ENCODE measurements at regions not wholly inside any gene's neighbourhood (a gene's known extent, or its start where the extent isn't known, plus 50 kb on each side); places are given as distances from the start of the nearest gene placed in this dataset.

DNA sequence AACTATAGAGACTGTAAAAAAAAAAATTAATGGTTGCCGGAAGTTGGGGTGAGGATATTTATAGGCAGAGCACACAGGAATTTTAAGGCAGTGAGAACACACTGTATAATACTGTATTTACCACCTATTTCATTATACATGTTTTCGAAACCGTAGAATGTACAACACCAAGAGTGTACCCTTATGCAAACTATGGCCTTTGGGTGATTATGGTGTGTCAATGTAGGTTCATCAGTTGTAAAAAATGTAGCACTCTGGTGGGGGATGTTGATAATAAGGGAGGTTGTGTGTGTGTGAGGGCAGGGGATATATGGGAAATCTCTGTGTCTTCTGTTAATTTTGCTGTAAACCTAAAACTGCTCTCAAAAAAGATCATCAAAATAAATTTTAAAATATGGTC, 791.7 kb upstream of the CDH10 start:
- DNase-seq (ENCODE audit: extremely low spot score), result no peak
- ChIA-PET POLR2A (no interaction called here), CTCF (no interaction called here)
- no peak for TF ChIP-seq CTCF (IDR thresholded peaks at IDR 0.05; ENCODE audit: control extremely low read depth, extremely low read depth, low read depth, missing control alignments)

GRCh38 chr5:25435882-25436281, 791.1 kb upstream of the CDH10 start:
- CTCF ChIA-PET, result no interaction called here
- TF ChIP-seq CTCF (IDR thresholded peaks at IDR 0.05; ENCODE audit: control extremely low read depth, extremely low read depth, low read depth, missing control alignments), result no peak
- DNase-seq (ENCODE audit: extremely low spot score), result no peak
- POLR2A ChIA-PET, result no interaction called here

DNA sequence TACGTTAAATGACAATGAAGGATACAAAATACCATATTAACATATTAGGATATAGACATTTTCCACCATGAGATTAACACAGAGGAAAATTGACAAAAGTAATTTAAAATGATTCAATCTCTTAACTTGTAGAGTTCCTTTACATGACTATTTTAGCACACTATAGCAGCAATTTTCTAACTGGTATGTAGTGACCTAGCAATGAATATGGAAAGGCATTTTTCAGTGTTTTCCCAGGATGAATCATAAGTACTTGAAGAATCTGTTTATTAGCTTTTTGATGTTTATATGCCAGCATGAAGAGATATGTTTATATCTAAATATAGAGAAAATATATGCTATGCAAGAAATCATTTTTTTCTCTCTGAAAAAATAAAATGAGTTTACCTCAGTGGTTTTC, 782.5 kb upstream of the CDH10 start:
- no peak for TF ChIP-seq CTCF (IDR thresholded peaks at IDR 0.05; ENCODE audit: control extremely low read depth, extremely low read depth, low read depth, missing control alignments)
- CTCF ChIA-PET, result no interaction called here

GRCh38 chr5:25423271-25423670, 778.5 kb upstream of the CDH10 start:
- POLR2A ChIA-PET, result no interaction called here
- DNase-seq (ENCODE audit: extremely low spot score), result no peak
- TF ChIP-seq CTCF (IDR thresholded peaks at IDR 0.05; ENCODE audit: control extremely low read depth, extremely low read depth, low read depth, missing control alignments), result no peak
- CTCF ChIA-PET, result no interaction called here

More for the DNA sequence above, 782.5 kb upstream of the CDH10 start:
- no peak for DNase-seq (ENCODE audit: extremely low spot score)
- POLR2A ChIA-PET, result no interaction called here

DNA sequence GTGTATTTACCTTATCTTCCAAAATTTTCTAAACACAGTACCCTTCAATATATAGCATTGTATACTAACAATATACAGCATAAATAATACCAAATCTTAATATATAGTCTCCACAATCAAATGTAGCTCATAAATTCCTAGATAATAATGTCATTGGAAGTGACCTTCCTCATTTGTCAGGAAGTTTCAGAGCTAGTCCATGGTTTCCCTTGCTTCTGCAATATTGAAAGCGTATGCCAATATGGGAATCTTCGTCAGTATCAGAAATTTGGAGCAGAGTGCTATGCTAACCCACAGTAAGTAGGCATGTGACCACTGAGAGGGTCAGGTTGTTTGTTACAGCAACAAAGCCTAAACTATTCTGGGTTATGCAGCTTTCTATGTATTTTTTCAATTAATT, 774.9 kb upstream of the CDH10 start:
- no peak for TF ChIP-seq CTCF (IDR thresholded peaks at IDR 0.05; ENCODE audit: control extremely low read depth, extremely low read depth, low read depth, missing control alignments)
- ChIA-PET CTCF (interaction anchor here (1.3 to 2.0 kb wide), 3 partner anchors 11 to 16 kb away, joined by 3 to 7 read pairs (median 4); no protein-coding TSS in a partner anchor), POLR2A (no interaction called here)
- no peak for DNase-seq (ENCODE audit: extremely low spot score)

- CTCF ChIA-PET, result interaction anchor here (1.3 to 2.0 kb wide), 3 partner anchors 11 to 16 kb away, joined by 3 to 7 read pairs (median 4); no protein-coding TSS in a partner anchor
- POLR2A ChIA-PET, result no interaction called here
- DNase-seq (ENCODE audit: extremely low spot score), result no peak
- TF ChIP-seq CTCF (IDR thresholded peaks at IDR 0.05; ENCODE audit: control extremely low read depth, extremely low read depth, low read depth, missing control alignments), result no peak
Observed at GRCh38 chr5:25418978-25419377, 774.2 kb upstream of the CDH10 start.
